ENCODE measurements at regions not wholly inside any gene's neighbourhood (a gene's known extent, or its start where the extent isn't known, plus 50 kb on each side); places are given as distances from the start of the nearest gene placed in this dataset.

- Histone ChIP-seq H3K9ac (ENCODE audit: low read depth in 1 of 2, low read length in 2 of 2) (no peak overlapping the region), H3K4me3 (ENCODE audit: low read depth in 1 of 3, low read length in 3 of 3) (no peak overlapping the region), H3K27ac (ENCODE audit: low read depth in 1 of 2, low read length in 2 of 2) (no peak overlapping the region), H3K9me3 (ENCODE audit: control insufficient read depth in 4 of 4, low read length in 3 of 4) (no peaks in the 10 kb centered on the region), H3K27me3 (ENCODE audit: control insufficient read depth in 4 of 4, insufficient read depth in 4 of 4, low read length in 3 of 4) (no peaks in the 10 kb centered on the region), H3K36me3 (ENCODE audit: control insufficient read depth in 4 of 4, insufficient read depth in 3 of 4, low read depth in 1 of 4, low read length in 3 of 4) (no peaks in the 10 kb centered on the region), H3K4me1 (ENCODE audit: control insufficient read depth in 4 of 4, insufficient read depth in 4 of 4, low read length in 3 of 4) (no peaks in the 10 kb centered on the region)
- TF ChIP-seq RAD21 (IDR thresholded peaks at IDR 0.05) (no peak), ATF3 (IDR thresholded peaks at IDR 0.05) (no peak), HNF4G (IDR thresholded peaks at IDR 0.05) (no peak), YY1 (IDR thresholded peaks at IDR 0.05) (no peak)
- DNase-seq (ENCODE audit: low spot score), result no peak
These were observed 1231.4 kb upstream of the MIR17HG start for GRCh38 chr13:90116121-90116520.

DNA sequence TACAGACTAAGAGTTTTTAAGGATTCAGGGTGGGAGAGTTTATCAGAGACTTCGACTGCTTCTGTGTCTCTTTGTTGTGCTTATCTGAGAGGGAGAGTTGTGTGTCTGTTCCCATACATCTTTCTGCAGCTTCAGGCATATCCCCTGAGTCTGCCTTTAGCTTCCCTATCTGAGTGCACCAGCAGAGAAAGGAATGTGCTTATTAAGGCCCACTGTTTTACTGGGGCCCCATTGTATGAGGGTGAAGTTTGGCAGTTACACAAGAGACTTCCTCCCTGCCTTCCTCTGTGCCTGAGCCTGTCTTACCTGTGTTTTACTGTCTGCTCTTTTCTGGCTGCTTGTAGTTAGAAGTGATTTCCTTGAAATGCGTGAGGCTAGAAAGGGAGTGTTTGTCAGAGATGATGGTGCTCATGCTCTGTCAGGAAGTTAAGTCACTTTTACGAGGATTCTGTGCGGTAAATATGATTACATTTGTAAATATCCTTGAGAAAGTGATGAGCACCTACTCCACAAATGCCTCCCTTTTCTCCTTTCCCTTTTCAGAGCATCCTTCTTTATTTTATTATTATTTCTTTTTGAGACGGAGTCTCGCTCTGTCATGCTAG lies 1228.9 kb upstream of the MIR17HG start:
- no peak overlapping the region for H3K9ac ChIP-seq (ENCODE audit: low read depth in 1 of 2, low read length in 2 of 2)
- no peaks in the 10 kb centered on the region for H3K9me3 ChIP-seq (ENCODE audit: control insufficient read depth in 4 of 4, low read length in 3 of 4)
- no peak overlapping the region for H3K4me3 ChIP-seq (ENCODE audit: low read depth in 1 of 3, low read length in 3 of 3)
- H3K27me3 ChIP-seq (ENCODE audit: control insufficient read depth in 4 of 4, insufficient read depth in 4 of 4, low read length in 3 of 4), result no peaks in the 10 kb centered on the region
- no peaks in the 10 kb centered on the region for H3K36me3 ChIP-seq (ENCODE audit: control insufficient read depth in 4 of 4, insufficient read depth in 3 of 4, low read depth in 1 of 4, low read length in 3 of 4)
- 75% methylated on average over 6 of the region's 6 CpGs for WGBS
- H3K27ac ChIP-seq (ENCODE audit: low read depth in 1 of 2, low read length in 2 of 2), result no peak overlapping the region
- no peak for DNase-seq (ENCODE audit: low spot score)
- no peak for TF ChIP-seq SP1 (IDR thresholded peaks at IDR 0.05)
- TF ChIP-seq, protein P1, sequence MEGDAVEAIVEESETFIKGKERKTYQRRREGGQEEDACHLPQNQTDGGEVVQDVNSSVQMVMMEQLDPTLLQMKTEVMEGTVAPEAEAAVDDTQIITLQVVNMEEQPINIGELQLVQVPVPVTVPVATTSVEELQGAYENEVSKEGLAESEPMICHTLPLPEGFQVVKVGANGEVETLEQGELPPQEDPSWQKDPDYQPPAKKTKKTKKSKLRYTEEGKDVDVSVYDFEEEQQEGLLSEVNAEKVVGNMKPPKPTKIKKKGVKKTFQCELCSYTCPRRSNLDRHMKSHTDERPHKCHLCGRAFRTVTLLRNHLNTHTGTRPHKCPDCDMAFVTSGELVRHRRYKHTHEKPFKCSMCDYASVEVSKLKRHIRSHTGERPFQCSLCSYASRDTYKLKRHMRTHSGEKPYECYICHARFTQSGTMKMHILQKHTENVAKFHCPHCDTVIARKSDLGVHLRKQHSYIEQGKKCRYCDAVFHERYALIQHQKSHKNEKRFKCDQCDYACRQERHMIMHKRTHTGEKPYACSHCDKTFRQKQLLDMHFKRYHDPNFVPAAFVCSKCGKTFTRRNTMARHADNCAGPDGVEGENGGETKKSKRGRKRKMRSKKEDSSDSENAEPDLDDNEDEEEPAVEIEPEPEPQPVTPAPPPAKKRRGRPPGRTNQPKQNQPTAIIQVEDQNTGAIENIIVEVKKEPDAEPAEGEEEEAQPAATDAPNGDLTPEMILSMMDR (IDR thresholded peaks at IDR 0.05; ENCODE audit: low read depth, low read length, missing input control), result no peak
- no peak for TF ChIP-seq HNF4A (conservative IDR thresholded peaks at IDR 0.05)
- TF ChIP-seq RXRA (IDR thresholded peaks at IDR 0.05), result no peak
- TF ChIP-seq FOXA2 (IDR thresholded peaks at IDR 0.05), result no peak
- no peak for TF ChIP-seq EGR1 (IDR thresholded peaks at IDR 0.05; ENCODE audit: low read depth in 2 of 2)
- TF ChIP-seq, protein P2, sequence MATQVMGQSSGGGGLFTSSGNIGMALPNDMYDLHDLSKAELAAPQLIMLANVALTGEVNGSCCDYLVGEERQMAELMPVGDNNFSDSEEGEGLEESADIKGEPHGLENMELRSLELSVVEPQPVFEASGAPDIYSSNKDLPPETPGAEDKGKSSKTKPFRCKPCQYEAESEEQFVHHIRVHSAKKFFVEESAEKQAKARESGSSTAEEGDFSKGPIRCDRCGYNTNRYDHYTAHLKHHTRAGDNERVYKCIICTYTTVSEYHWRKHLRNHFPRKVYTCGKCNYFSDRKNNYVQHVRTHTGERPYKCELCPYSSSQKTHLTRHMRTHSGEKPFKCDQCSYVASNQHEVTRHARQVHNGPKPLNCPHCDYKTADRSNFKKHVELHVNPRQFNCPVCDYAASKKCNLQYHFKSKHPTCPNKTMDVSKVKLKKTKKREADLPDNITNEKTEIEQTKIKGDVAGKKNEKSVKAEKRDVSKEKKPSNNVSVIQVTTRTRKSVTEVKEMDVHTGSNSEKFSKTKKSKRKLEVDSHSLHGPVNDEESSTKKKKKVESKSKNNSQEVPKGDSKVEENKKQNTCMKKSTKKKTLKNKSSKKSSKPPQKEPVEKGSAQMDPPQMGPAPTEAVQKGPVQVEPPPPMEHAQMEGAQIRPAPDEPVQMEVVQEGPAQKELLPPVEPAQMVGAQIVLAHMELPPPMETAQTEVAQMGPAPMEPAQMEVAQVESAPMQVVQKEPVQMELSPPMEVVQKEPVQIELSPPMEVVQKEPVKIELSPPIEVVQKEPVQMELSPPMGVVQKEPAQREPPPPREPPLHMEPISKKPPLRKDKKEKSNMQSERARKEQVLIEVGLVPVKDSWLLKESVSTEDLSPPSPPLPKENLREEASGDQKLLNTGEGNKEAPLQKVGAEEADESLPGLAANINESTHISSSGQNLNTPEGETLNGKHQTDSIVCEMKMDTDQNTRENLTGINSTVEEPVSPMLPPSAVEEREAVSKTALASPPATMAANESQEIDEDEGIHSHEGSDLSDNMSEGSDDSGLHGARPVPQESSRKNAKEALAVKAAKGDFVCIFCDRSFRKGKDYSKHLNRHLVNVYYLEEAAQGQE (IDR thresholded peaks at IDR 0.05), result no peak
- TF ChIP-seq MAX (IDR thresholded peaks at IDR 0.05), result no peak
- TF ChIP-seq RAD21 (IDR thresholded peaks at IDR 0.05), result no peak
- TF ChIP-seq, protein P3, sequence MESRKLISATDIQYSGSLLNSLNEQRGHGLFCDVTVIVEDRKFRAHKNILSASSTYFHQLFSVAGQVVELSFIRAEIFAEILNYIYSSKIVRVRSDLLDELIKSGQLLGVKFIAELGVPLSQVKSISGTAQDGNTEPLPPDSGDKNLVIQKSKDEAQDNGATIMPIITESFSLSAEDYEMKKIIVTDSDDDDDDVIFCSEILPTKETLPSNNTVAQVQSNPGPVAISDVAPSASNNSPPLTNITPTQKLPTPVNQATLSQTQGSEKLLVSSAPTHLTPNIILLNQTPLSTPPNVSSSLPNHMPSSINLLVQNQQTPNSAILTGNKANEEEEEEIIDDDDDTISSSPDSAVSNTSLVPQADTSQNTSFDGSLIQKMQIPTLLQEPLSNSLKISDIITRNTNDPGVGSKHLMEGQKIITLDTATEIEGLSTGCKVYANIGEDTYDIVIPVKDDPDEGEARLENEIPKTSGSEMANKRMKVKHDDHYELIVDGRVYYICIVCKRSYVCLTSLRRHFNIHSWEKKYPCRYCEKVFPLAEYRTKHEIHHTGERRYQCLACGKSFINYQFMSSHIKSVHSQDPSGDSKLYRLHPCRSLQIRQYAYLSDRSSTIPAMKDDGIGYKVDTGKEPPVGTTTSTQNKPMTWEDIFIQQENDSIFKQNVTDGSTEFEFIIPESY (IDR thresholded peaks at IDR 0.05), result no peak
- no peak for TF ChIP-seq YY1 (IDR thresholded peaks at IDR 0.05)
- TF ChIP-seq NR2F2 (IDR thresholded peaks at IDR 0.05), result no peak
- no peak for TF ChIP-seq FOXA1 (IDR thresholded peaks at IDR 0.05)
- no peak for TF ChIP-seq JUND (IDR thresholded peaks at IDR 0.05)
- TF ChIP-seq ATF3 (IDR thresholded peaks at IDR 0.05), result no peak
- TF ChIP-seq GABPA (IDR thresholded peaks at IDR 0.05 in 1 of 2, conservative IDR thresholded peaks at IDR 0.05 in 1 of 2), result no peak
- no peaks in the 10 kb centered on the region for H3K4me1 ChIP-seq (ENCODE audit: control insufficient read depth in 4 of 4, insufficient read depth in 4 of 4, low read length in 3 of 4)

All from liver (tissue), 8 donors.